Keratinocyte (primary cell): ENCODE measurements at regions not wholly inside any gene's neighbourhood (a gene's known extent, or its start where the extent isn't known, plus 50 kb on each side); places are given as distances from the start of the nearest gene placed in this dataset.
A peak's percentile ranks its signal among the peaks of the same experiment; 100 is the strongest.

Experiments
- DNase-seq: peaks from one replicate; pipeline ENCODE4 v3.0.0-alpha.2; 2011; ENCODE audit warnings: low read depth, missing footprints, low spot score
- FAIRE-seq: peaks from 2 replicates; lab custom pipeline; 2011; peaks lifted over from hg19 to GRCh38; lab: Jason Lieb, UNC
- H2AFZ ChIP-seq: 2 replicates; pipeline ENCODE4 v1.6.0; 2012; ENCODE audit warnings: low read length, control low read depth, inconsistent platforms; ENCODE audit not compliant: control insufficient read depth
- H3K27ac ChIP-seq: 2 replicates; pipeline ENCODE4 v1.5.1; 2011; ENCODE audit warnings: low read length; ENCODE audit not compliant: control insufficient read depth, insufficient read depth
- H3K27me3 ChIP-seq: 3 replicates; pipeline ENCODE4 v1.6.0; 2011; ENCODE audit warnings: low read length; ENCODE audit not compliant: control insufficient read depth, insufficient read depth; ENCODE audit errors: extremely low read depth
- H3K36me3 ChIP-seq, 2 experiments: 2 replicates in 1 of 2; 3 replicates in 1 of 2; pipeline ENCODE4 v1.5.1; 2011; ENCODE audit warnings: low read length in 2 of 2, mild to moderate bottlenecking in 1 of 2; ENCODE audit not compliant: control insufficient read depth in 2 of 2, insufficient read depth in 2 of 2; ENCODE audit errors: extremely low read depth in 1 of 2
- H3K4me1 ChIP-seq: 3 replicates; pipeline ENCODE4 v1.5.1; 2011; ENCODE audit warnings: low read length; ENCODE audit not compliant: control insufficient read depth, insufficient read depth; ENCODE audit errors: extremely low read depth
- H3K4me2 ChIP-seq: 3 replicates; pipeline ENCODE4 v1.6.0; 2011; ENCODE audit warnings: low read depth, low read length; ENCODE audit not compliant: control insufficient read depth, insufficient read depth; ENCODE audit errors: extremely low read depth
- H3K4me3 ChIP-seq, 3 experiments: fragments of 200-600 bp in 1 of 3; sonication (generic) in 1 of 3; 2 replicates in 2 of 3; 3 replicates in 1 of 3; pipeline ENCODE4 v1.5.1; 2011 to 2016; ENCODE audit warnings: low read length in 3 of 3, mild to moderate bottlenecking in 3 of 3, control low read depth in 2 of 3, inconsistent platforms in 1 of 3, low read depth in 1 of 3, mixed read lengths in 1 of 3, mixed run types in 1 of 3, moderate library complexity in 1 of 3; ENCODE audit not compliant: control insufficient read depth in 2 of 3, insufficient read depth in 2 of 3; ENCODE audit errors: extremely low read depth in 1 of 3
- H3K79me2 ChIP-seq: 2 replicates; pipeline ENCODE4 v1.6.0; 2012; ENCODE audit warnings: low read length; ENCODE audit not compliant: control insufficient read depth, insufficient read depth
- H3K9ac ChIP-seq: 3 replicates; pipeline ENCODE4 v1.6.0; 2011; ENCODE audit warnings: low read length; ENCODE audit not compliant: control insufficient read depth, insufficient read depth; ENCODE audit errors: extremely low read depth
- H3K9me1 ChIP-seq: 3 replicates; pipeline ENCODE4 v1.6.0; 2011; ENCODE audit warnings: low read length; ENCODE audit not compliant: control insufficient read depth, insufficient read depth; ENCODE audit errors: extremely low read depth
- H3K9me3 ChIP-seq: 2 replicates; pipeline ENCODE4 v1.5.1; 2012; ENCODE audit warnings: low read depth, low read length; ENCODE audit not compliant: control insufficient read depth
- H4K20me1 ChIP-seq: 3 replicates; pipeline ENCODE4 v1.6.0; 2011; ENCODE audit warnings: low read length; ENCODE audit not compliant: control insufficient read depth, insufficient read depth; ENCODE audit errors: extremely low read depth
- EZH2 ChIP-seq: IDR thresholded peaks from one replicate; pipeline ENCODE4 v1.6.1; 2012; ENCODE audit warnings: inconsistent platforms, mild to moderate bottlenecking, low read length, moderate library complexity
- dilution Hi-C: fragments of 300-500 bp; cut with MboI; formaldehyde crosslinking; loops from one replicate; pipeline ENCODE4 v1.7.0; 2020; ENCODE audit warnings: low sequenced_read_pairs; ENCODE audit not compliant: extremely low pct_ligation_motif_present
- TF ChIP-seq, protein P1 (sequence below), 3 experiments: IDR thresholded peaks in 1 of 3; conservative IDR thresholded peaks in 1 of 3; optimal IDR thresholded peaks in 1 of 3; 2 replicates in 2 of 3; 3 replicates in 1 of 3; pipeline versions ENCODE3 to v1.5.1; 2011; ENCODE audit warnings: low read length in 3 of 3, mild to moderate bottlenecking in 3 of 3, moderate library complexity in 2 of 3, control low read depth in 1 of 3, inconsistent platforms in 1 of 3; ENCODE audit not compliant: insufficient read depth in 2 of 3; ENCODE audit errors: extremely low read depth in 1 of 3

DNA sequence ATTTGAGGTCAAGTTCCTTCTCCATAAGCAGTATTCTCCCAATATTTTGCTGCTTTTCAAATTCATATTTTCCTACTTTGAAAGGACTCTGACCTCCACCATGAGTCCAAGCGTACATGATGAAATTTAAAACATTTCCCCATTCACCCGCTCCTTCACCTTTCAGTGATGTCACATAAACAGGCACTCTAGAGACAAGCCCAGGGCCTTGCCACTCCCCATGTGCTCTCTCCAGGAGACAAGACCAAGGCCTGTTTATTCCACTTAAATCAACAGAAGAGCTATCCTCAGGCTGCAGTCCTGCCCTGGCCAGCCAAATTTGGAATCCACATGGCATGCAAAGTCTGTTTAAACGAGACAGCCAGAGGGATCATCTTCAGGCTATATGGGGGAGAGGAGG, 161.5 kb downstream of the ARRDC4 start:
- H2AFZ ChIP-seq: no peak overlapping the region
- no peak overlapping the region for H3K9ac ChIP-seq
- DNase-seq (no peak), FAIRE-seq (no peak)
- H3K4me1 ChIP-seq: peaks cover 33% of the 10 kb centered on the region
- no peaks in the 10 kb centered on the region for H3K36me3 ChIP-seq
- no peak overlapping the region for H3K4me3 ChIP-seq
- H3K9me1 ChIP-seq: no peaks in the 10 kb centered on the region
- TF ChIP-seq, protein P1, sequence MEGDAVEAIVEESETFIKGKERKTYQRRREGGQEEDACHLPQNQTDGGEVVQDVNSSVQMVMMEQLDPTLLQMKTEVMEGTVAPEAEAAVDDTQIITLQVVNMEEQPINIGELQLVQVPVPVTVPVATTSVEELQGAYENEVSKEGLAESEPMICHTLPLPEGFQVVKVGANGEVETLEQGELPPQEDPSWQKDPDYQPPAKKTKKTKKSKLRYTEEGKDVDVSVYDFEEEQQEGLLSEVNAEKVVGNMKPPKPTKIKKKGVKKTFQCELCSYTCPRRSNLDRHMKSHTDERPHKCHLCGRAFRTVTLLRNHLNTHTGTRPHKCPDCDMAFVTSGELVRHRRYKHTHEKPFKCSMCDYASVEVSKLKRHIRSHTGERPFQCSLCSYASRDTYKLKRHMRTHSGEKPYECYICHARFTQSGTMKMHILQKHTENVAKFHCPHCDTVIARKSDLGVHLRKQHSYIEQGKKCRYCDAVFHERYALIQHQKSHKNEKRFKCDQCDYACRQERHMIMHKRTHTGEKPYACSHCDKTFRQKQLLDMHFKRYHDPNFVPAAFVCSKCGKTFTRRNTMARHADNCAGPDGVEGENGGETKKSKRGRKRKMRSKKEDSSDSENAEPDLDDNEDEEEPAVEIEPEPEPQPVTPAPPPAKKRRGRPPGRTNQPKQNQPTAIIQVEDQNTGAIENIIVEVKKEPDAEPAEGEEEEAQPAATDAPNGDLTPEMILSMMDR (optimal IDR thresholded peaks at IDR 0.05 in 1 of 3, IDR thresholded peaks at IDR 0.05 in 1 of 3, conservative IDR thresholded peaks at IDR 0.05 in 1 of 3; ENCODE audit: extremely low read depth in 1 of 3, insufficient read depth in 2 of 3, low read length in 3 of 3): no peak
- no peak for TF ChIP-seq EZH2
- no peaks in the 10 kb centered on the region for H3K9me3 ChIP-seq
- no peaks in the 10 kb centered on the region for H3K79me2 ChIP-seq
- H3K4me2 ChIP-seq: no peak overlapping the region
- no peaks in the 10 kb centered on the region for H3K27me3 ChIP-seq
- dilution Hi-C loops: no loop called here
- no peaks in the 10 kb centered on the region for H4K20me1 ChIP-seq
- no peak overlapping the region for H3K27ac ChIP-seq

DNA sequence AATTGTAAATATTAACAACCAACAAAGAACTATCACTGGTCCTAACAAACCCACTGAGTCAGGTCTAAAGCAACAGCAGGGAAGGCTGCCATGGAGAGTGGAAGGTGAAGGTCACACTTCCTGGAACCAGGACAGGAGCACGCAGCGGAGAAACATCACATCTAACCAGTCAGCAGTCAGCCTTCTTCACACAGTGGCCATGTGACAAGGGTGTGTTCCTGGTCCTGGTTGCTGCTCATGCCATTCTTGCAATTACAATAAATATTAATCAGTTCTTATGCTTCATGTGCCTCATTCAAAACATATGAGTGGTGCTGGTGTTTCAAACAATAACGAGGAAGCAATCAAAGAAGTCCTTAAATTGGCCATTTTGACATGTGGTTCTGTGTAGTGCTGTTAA, 162.8 kb downstream of the ARRDC4 start:
- TF ChIP-seq EZH2: no peak
- TF ChIP-seq, protein P1 (optimal IDR thresholded peaks at IDR 0.05 in 1 of 3, IDR thresholded peaks at IDR 0.05 in 1 of 3, conservative IDR thresholded peaks at IDR 0.05 in 1 of 3; ENCODE audit: extremely low read depth in 1 of 3, insufficient read depth in 2 of 3, low read length in 3 of 3): no peak
- H3K27ac ChIP-seq: peak overlapping the region; percentile 42
- no peaks in the 10 kb centered on the region for H3K27me3 ChIP-seq

More for the DNA sequence above, 162.8 kb downstream of the ARRDC4 start:
- H2AFZ ChIP-seq: peak overlapping the region; percentile 50
- DNase-seq: peak; percentile 15
- no peaks in the 10 kb centered on the region for H4K20me1 ChIP-seq
- dilution Hi-C loops: no loop called here
- H3K9me3 ChIP-seq: no peaks in the 10 kb centered on the region
- H3K79me2 ChIP-seq: no peaks in the 10 kb centered on the region
- H3K4me3 ChIP-seq: no peak overlapping the region
- H3K4me1 ChIP-seq: peaks cover 33% of the 10 kb centered on the region
- peak overlapping the region; percentile 54 for H3K4me2 ChIP-seq
- no peak overlapping the region for H3K9ac ChIP-seq
- H3K9me1 ChIP-seq: no peaks in the 10 kb centered on the region
- no peaks in the 10 kb centered on the region for H3K36me3 ChIP-seq
- no peak for FAIRE-seq
